GM23338 (cell line): ENCODE measurements at regions not wholly inside any gene's neighbourhood (a gene's known extent, or its start where the extent isn't known, plus 50 kb on each side); places are given as distances from the start of the nearest gene placed in this dataset.
A peak's percentile ranks its signal among the peaks of the same experiment; 100 is the strongest.

Experiments used
- CREB1 ChIP-seq: fragments of 250-450 bp; sonication (Bioruptor Pico); IDR thresholded peaks from 2 replicates; pipeline ENCODE4 v1.5.0; 2020; ENCODE audit warnings: low read depth, mild to moderate bottlenecking, moderate library complexity
- EZH2 ChIP-seq: fragments of 200-600 bp; sonication (generic); IDR thresholded peaks from one replicate; pipeline ENCODE4 v1.8.0; 2017; ENCODE audit warnings: antibody characterized with exemption, mild to moderate bottlenecking, low read depth; ENCODE audit not compliant: unreplicated experiment
- EZH2phosphoT487 ChIP-seq: fragments of 200-600 bp; sonication (generic); IDR thresholded peaks from one replicate; pipeline ENCODE4 v1.8.1; 2018; ENCODE audit warnings: antibody characterized with exemption; ENCODE audit not compliant: unreplicated experiment
- POLR2AphosphoS5 ChIP-seq: IDR thresholded peaks from 2 replicates; pipeline ENCODE4 v1.6.1; 2016; ENCODE audit warnings: antibody characterized with exemption, low read depth
- ZNF331 ChIP-seq: fragments of 250-450 bp; sonication (Bioruptor Pico); IDR thresholded peaks from 2 replicates; pipeline ENCODE4 v1.5.0; 2020; ENCODE audit warnings: low read depth, mild to moderate bottlenecking, moderate library complexity
- TF ChIP-seq, protein P1 (sequence below), 2 experiments: fragments of 200-600 bp in 1 of 2; sonication (generic) in 1 of 2; conservative IDR thresholded peaks; 2 replicates each; pipeline versions ENCODE4 v1.5.1 to v1.6.1; 2016 to 2017; ENCODE audit warnings: antibody characterized with exemption in 2 of 2, low read depth in 2 of 2, mild to moderate bottlenecking in 2 of 2, moderate library complexity in 1 of 2
- TF ChIP-seq, protein P2 (sequence below): IDR thresholded peaks from one replicate; pipeline ENCODE4 v1.6.1; 2018; ENCODE audit warnings: antibody characterized with exemption; ENCODE audit not compliant: unreplicated experiment

DNA sequence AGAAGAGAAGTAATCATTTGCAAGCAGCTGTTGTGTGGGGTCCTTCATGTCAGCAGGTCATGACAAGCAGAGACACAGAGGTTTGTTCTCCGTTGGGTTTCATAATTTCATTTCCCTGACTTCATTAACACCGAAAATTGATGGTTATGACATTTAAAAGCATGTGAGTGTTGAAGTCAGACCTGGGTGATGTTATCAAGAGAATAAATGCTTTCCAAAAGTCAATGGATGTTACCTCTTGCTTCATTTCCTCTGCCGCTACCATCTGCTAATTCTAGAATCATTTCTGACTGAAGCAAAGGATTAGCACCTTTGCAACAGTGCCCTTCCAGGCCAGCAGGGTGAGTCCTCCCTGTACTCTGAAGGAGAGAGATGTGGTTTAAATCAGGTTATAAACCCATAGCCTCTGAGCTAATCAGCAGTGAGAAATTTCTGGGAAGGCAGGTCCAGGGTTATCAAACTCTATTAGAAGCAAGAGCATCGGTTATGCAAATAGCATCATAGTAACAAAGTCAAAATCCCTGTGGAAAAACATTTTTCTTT, 446.2 kb downstream of the PIK3C3 start:
- TF ChIP-seq, protein P1, sequence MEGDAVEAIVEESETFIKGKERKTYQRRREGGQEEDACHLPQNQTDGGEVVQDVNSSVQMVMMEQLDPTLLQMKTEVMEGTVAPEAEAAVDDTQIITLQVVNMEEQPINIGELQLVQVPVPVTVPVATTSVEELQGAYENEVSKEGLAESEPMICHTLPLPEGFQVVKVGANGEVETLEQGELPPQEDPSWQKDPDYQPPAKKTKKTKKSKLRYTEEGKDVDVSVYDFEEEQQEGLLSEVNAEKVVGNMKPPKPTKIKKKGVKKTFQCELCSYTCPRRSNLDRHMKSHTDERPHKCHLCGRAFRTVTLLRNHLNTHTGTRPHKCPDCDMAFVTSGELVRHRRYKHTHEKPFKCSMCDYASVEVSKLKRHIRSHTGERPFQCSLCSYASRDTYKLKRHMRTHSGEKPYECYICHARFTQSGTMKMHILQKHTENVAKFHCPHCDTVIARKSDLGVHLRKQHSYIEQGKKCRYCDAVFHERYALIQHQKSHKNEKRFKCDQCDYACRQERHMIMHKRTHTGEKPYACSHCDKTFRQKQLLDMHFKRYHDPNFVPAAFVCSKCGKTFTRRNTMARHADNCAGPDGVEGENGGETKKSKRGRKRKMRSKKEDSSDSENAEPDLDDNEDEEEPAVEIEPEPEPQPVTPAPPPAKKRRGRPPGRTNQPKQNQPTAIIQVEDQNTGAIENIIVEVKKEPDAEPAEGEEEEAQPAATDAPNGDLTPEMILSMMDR (conservative IDR thresholded peaks at IDR 0.05; ENCODE audit: low read depth in 2 of 2): peak; percentile 55 to 58
- no peak for TF ChIP-seq EZH2phosphoT487
- no peak for TF ChIP-seq POLR2AphosphoS5
- no peak for TF ChIP-seq EZH2
- no peak for TF ChIP-seq ZNF331 (CRISPR knock-in tag)
- TF ChIP-seq, protein P2, sequence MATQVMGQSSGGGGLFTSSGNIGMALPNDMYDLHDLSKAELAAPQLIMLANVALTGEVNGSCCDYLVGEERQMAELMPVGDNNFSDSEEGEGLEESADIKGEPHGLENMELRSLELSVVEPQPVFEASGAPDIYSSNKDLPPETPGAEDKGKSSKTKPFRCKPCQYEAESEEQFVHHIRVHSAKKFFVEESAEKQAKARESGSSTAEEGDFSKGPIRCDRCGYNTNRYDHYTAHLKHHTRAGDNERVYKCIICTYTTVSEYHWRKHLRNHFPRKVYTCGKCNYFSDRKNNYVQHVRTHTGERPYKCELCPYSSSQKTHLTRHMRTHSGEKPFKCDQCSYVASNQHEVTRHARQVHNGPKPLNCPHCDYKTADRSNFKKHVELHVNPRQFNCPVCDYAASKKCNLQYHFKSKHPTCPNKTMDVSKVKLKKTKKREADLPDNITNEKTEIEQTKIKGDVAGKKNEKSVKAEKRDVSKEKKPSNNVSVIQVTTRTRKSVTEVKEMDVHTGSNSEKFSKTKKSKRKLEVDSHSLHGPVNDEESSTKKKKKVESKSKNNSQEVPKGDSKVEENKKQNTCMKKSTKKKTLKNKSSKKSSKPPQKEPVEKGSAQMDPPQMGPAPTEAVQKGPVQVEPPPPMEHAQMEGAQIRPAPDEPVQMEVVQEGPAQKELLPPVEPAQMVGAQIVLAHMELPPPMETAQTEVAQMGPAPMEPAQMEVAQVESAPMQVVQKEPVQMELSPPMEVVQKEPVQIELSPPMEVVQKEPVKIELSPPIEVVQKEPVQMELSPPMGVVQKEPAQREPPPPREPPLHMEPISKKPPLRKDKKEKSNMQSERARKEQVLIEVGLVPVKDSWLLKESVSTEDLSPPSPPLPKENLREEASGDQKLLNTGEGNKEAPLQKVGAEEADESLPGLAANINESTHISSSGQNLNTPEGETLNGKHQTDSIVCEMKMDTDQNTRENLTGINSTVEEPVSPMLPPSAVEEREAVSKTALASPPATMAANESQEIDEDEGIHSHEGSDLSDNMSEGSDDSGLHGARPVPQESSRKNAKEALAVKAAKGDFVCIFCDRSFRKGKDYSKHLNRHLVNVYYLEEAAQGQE: no peak
- no peak for TF ChIP-seq CREB1
